ENCODE measurements at regions not wholly inside any gene's neighbourhood (a gene's known extent, or its start where the extent isn't known, plus 50 kb on each side); places are given as distances from the start of the nearest gene placed in this dataset.

GRCh38 chr2:138948070-138948539 is 167.9 kb upstream of the NXPH2 start:
- Mint-ChIP-seq H3K27me3 (ENCODE audit: unreplicated experiment) (no peaks in the 10 kb centered on the region), H3K4me3 (ENCODE audit: unreplicated experiment) (no peak overlapping the region), H3K27ac (ENCODE audit: unreplicated experiment) (no peak overlapping the region), H3K36me3 (ENCODE audit: unreplicated experiment) (peaks cover 1% of the 10 kb centered on the region), H3K4me1 (ENCODE audit: low read depth, unreplicated experiment) (no peaks in the 10 kb centered on the region), H3K9me3 (ENCODE audit: unreplicated experiment) (no peaks in the 10 kb centered on the region)
- TF ChIP-seq CTCF (IDR thresholded peaks at IDR 0.05; ENCODE audit: partially characterized antibody, unreplicated experiment) = no peak
- no peak for DNase-seq

GRCh38 chr2:138943470-138943869 is 163.3 kb upstream of the NXPH2 start:
- Mint-ChIP-seq H3K9me3 (ENCODE audit: unreplicated experiment) (peaks cover 9% of the 10 kb centered on the region), H3K27ac (ENCODE audit: unreplicated experiment) (no peak overlapping the region), H3K36me3 (ENCODE audit: unreplicated experiment) (peaks cover 22% of the 10 kb centered on the region), H3K4me3 (ENCODE audit: unreplicated experiment) (no peak overlapping the region), H3K27me3 (ENCODE audit: unreplicated experiment) (no peaks in the 10 kb centered on the region), H3K4me1 (ENCODE audit: low read depth, unreplicated experiment) (no peaks in the 10 kb centered on the region)
- DNase-seq = no peak
- TF ChIP-seq CTCF (IDR thresholded peaks at IDR 0.05; ENCODE audit: partially characterized antibody, unreplicated experiment) = no peak

- Mint-ChIP-seq H3K4me1 (ENCODE audit: low read depth, unreplicated experiment) (no peaks in the 10 kb centered on the region), H3K36me3 (ENCODE audit: unreplicated experiment) (peaks cover 22% of the 10 kb centered on the region), H3K4me3 (ENCODE audit: unreplicated experiment) (no peak overlapping the region), H3K27me3 (ENCODE audit: unreplicated experiment) (no peaks in the 10 kb centered on the region), H3K27ac (ENCODE audit: unreplicated experiment) (no peak overlapping the region), H3K9me3 (ENCODE audit: unreplicated experiment) (peaks cover 12% of the 10 kb centered on the region)
- no peak for TF ChIP-seq CTCF (IDR thresholded peaks at IDR 0.05; ENCODE audit: partially characterized antibody, unreplicated experiment)
- no peak for DNase-seq
Observed at GRCh38 chr2:138942466-138942865, 162.3 kb upstream of the NXPH2 start.

- Mint-ChIP-seq H3K36me3 (ENCODE audit: unreplicated experiment) (no peaks in the 10 kb centered on the region), H3K4me1 (ENCODE audit: low read depth, unreplicated experiment) (peaks cover 6% of the 10 kb centered on the region), H3K4me3 (ENCODE audit: unreplicated experiment) (no peak overlapping the region), H3K27me3 (ENCODE audit: unreplicated experiment) (no peaks in the 10 kb centered on the region), H3K9me3 (ENCODE audit: unreplicated experiment) (peaks cover 4% of the 10 kb centered on the region), H3K27ac (ENCODE audit: unreplicated experiment) (no peak overlapping the region)
- peak; percentile 41 for DNase-seq
- no peak for TF ChIP-seq CTCF (IDR thresholded peaks at IDR 0.05; ENCODE audit: partially characterized antibody, unreplicated experiment)
Observed at GRCh38 chr2:138931284-138932256, 151.4 kb upstream of the NXPH2 start.

DNA sequence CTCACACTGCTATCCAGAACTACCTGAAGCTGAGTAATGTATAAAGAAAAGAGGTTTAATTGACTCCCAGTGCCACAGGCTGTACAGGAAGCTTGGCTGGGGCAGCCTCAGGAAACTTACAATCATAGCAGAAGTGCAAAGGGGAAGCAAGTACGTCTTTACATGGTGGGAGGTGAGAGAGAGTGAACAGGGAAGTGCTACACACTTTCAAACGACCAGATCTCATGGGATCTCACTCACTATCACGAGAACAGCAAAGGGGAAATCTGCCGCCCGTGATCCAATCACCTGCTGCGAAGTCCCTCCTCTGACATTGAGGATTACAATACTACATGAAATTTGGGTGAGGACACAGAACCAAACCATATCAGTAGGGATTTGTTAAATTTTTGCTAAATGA is 150.4 kb upstream of the NXPH2 start:
- Mint-ChIP-seq H3K27ac (ENCODE audit: unreplicated experiment) (no peak overlapping the region), H3K36me3 (ENCODE audit: unreplicated experiment) (no peaks in the 10 kb centered on the region), H3K27me3 (ENCODE audit: unreplicated experiment) (no peaks in the 10 kb centered on the region), H3K4me3 (ENCODE audit: unreplicated experiment) (no peak overlapping the region), H3K9me3 (ENCODE audit: unreplicated experiment) (peaks cover 6% of the 10 kb centered on the region), H3K4me1 (ENCODE audit: low read depth, unreplicated experiment) (peaks cover 7% of the 10 kb centered on the region)
- TF ChIP-seq CTCF (IDR thresholded peaks at IDR 0.05; ENCODE audit: partially characterized antibody, unreplicated experiment) = no peak
- no peak for DNase-seq

All from glutamatergic neuron (in vitro differentiated cells).